Ishikawa (cell line): ENCODE measurements at regions not wholly inside any gene's neighbourhood (a gene's known extent, or its start where the extent isn't known, plus 50 kb on each side); places are given as distances from the start of the nearest gene placed in this dataset.

Experiments used
- CEBPB ChIP-seq: IDR thresholded peaks from 2 replicates; pipeline ENCODE4 v1.6.1; 2012
- CREB1 ChIP-seq: IDR thresholded peaks from 2 replicates; pipeline ENCODE4 v1.6.1; 2012; ENCODE audit warnings: low read depth
- EGR1 ChIP-seq: IDR thresholded peaks from 2 replicates; pipeline ENCODE4 v1.6.1; 2012
- EP300 ChIP-seq: IDR thresholded peaks from 2 replicates; pipeline ENCODE4 v1.6.1; 2012; ENCODE audit warnings: borderline replicate concordance
- FOXM1 ChIP-seq: IDR thresholded peaks from 2 replicates; pipeline ENCODE4 v1.6.1; 2012; ENCODE audit warnings: low read depth, borderline replicate concordance
- NFIC ChIP-seq: IDR thresholded peaks from 2 replicates; pipeline ENCODE4 v1.6.1; 2012
- RAD21 ChIP-seq: IDR thresholded peaks from 2 replicates; pipeline ENCODE4 v1.6.1; 2012; ENCODE audit warnings: low read depth
- TAF1 ChIP-seq: IDR thresholded peaks from 2 replicates; pipeline ENCODE4 v1.6.1; 2012; ENCODE audit warnings: low read depth, mild to moderate bottlenecking
- TCF12 ChIP-seq: IDR thresholded peaks from 2 replicates; pipeline ENCODE4 v1.6.1; 2012; ENCODE audit warnings: low read depth
- TEAD4 ChIP-seq: IDR thresholded peaks from 2 replicates; pipeline ENCODE4 v1.6.1; 2012
- YY1 ChIP-seq: IDR thresholded peaks from 2 replicates; pipeline ENCODE4 v1.6.1; 2012; ENCODE audit warnings: low read depth
- ZBTB7A ChIP-seq: IDR thresholded peaks from 2 replicates; pipeline ENCODE4 v1.6.1; 2012; ENCODE audit warnings: low read depth
- TF ChIP-seq, protein P1 (sequence below): IDR thresholded peaks from 2 replicates; pipeline ENCODE4 v1.6.1; 2012; ENCODE audit warnings: low read depth, mild to moderate bottlenecking
- TF ChIP-seq, protein P2 (sequence below): IDR thresholded peaks from 2 replicates; pipeline ENCODE4 v1.6.1; 2012
- TF ChIP-seq, protein P3 (sequence below): IDR thresholded peaks from 2 replicates; pipeline ENCODE4 v1.6.1; 2012

DNA sequence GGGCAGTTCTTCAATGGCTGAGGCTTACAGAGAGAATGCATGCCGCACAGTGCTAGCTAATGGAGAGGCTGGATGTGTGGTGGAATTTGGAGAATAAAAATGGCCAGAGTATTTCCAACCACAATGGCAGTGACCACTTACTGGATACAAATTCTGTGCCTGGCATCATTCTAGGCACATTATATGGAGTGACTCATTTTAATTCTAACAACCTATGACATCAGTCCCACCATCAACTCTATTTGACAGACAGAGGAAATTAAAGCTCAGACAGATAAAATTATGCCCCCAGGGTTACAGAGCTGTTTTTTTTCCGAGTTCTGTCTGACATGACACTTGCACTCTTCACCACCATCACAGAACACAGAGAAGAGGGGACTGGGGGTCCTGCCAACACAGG, 105.6 kb upstream of the IL12B start:
- TF ChIP-seq TAF1: no peak

DNA sequence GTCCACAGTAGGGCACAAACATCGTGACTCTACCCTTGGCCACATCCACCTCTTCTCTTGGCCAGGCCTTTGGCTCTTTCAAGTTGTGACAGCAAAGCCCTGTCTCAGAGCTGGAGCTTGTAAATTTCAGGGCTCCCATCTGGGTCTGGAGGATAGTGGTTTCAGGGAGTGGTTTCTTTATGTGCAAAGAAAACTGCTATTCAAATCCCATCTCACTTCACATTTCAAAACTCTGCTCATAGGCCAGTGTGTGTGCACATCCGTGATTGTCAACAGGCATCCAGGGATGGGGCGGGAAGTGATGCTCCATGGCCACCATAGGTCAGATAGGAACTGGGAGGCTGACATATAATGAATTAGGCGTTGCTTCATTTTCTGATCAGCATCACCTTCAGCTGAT, 107.8 kb upstream of the IL12B start:
- TF ChIP-seq TAF1 (no peak), TEAD4 (no peak), EP300 (no peak), CEBPB (no peak), TCF12 (no peak), ZBTB7A (no peak), RAD21 (no peak), YY1 (no peak), EGR1 (no peak), CREB1 (no peak), NFIC (no peak), FOXM1 (no peak)
- TF ChIP-seq, protein P1, sequence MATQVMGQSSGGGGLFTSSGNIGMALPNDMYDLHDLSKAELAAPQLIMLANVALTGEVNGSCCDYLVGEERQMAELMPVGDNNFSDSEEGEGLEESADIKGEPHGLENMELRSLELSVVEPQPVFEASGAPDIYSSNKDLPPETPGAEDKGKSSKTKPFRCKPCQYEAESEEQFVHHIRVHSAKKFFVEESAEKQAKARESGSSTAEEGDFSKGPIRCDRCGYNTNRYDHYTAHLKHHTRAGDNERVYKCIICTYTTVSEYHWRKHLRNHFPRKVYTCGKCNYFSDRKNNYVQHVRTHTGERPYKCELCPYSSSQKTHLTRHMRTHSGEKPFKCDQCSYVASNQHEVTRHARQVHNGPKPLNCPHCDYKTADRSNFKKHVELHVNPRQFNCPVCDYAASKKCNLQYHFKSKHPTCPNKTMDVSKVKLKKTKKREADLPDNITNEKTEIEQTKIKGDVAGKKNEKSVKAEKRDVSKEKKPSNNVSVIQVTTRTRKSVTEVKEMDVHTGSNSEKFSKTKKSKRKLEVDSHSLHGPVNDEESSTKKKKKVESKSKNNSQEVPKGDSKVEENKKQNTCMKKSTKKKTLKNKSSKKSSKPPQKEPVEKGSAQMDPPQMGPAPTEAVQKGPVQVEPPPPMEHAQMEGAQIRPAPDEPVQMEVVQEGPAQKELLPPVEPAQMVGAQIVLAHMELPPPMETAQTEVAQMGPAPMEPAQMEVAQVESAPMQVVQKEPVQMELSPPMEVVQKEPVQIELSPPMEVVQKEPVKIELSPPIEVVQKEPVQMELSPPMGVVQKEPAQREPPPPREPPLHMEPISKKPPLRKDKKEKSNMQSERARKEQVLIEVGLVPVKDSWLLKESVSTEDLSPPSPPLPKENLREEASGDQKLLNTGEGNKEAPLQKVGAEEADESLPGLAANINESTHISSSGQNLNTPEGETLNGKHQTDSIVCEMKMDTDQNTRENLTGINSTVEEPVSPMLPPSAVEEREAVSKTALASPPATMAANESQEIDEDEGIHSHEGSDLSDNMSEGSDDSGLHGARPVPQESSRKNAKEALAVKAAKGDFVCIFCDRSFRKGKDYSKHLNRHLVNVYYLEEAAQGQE: no peak
- TF ChIP-seq, protein P2, sequence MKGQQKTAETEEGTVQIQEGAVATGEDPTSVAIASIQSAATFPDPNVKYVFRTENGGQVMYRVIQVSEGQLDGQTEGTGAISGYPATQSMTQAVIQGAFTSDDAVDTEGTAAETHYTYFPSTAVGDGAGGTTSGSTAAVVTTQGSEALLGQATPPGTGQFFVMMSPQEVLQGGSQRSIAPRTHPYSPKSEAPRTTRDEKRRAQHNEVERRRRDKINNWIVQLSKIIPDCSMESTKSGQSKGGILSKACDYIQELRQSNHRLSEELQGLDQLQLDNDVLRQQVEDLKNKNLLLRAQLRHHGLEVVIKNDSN: no peak
- TF ChIP-seq, protein P3, sequence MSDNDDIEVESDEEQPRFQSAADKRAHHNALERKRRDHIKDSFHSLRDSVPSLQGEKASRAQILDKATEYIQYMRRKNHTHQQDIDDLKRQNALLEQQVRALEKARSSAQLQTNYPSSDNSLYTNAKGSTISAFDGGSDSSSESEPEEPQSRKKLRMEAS: no peak

DNA sequence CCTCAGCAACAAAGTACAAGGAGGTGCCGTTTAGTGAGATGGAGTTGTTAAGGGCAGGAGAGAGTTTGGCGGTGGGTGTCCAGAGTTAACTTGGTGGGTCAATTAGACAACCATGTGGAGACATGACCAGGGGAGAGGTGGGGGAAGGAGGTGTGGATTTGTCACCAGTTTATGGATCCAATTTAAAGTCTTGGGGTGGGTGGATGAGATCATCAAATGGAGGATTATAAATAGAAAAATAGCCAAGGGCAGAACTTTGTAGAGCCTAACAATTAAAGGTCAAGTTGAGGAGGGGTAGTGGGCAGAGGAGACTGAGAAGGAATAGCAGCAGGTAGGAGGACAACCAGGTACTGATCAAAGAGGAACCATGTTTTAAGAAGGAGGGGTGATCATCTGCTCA, 108.7 kb upstream of the IL12B start:
- TF ChIP-seq RAD21 (no peak), TCF12 (no peak), FOXM1 (no peak), EGR1 (no peak), NFIC (no peak), CREB1 (no peak)
- TF ChIP-seq, protein P2: no peak
- TF ChIP-seq, protein P3: no peak
- TF ChIP-seq, protein P1: no peak

DNA sequence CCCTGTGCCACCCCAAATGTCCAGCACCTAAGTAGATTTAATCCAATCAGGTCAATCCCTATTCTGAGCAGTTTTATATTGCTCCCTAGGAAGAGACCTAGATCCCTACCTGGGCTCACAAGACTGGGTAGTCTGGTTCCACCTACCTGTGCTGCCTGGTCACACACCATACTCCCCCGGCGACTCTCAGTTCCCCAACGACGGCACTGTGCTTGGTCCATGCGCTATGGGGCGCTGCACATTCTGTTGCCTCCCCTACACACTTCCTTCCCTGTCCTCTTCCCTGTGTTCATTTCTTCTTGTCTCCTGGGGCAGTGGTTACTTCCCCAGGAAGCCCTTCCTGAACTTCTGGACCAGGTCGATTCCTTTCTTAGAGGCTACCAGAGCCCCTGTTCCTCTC, 109.9 kb upstream of the IL12B start:
- TF ChIP-seq EGR1 (no peak), FOXM1 (no peak), TAF1 (no peak), NFIC (no peak), RAD21 (no peak)
- TF ChIP-seq, protein P2: no peak
- TF ChIP-seq, protein P1: no peak

DNA sequence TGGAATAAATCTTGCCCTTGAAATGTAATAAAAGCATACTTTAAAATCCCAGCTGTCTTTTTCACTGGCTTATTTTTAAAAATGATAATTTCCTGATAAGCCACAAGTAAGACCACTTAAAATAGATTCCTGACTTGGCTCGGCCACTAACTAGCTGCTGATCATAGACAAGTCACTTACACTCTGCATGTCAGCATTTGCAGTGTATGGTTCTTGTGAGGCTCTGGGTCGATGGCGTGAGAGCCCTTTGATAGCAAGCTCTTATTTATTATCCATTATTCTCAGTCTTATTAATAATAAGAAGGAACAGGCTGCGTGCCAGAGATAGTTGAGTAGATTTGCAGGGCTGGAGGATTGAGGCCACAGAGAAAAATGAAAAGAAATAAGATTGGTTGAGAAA, 110.7 kb upstream of the IL12B start:
- TF ChIP-seq, protein P1: no peak
- no peak for TF ChIP-seq CEBPB
- no peak for TF ChIP-seq TAF1
- no peak for TF ChIP-seq TCF12
- TF ChIP-seq RAD21: no peak
- no peak for TF ChIP-seq EP300
- no peak for TF ChIP-seq NFIC
